Endothelial cell of umbilical vein (primary cell): ENCODE measurements at regions not wholly inside any gene's neighbourhood (a gene's known extent, or its start where the extent isn't known, plus 50 kb on each side); places are given as distances from the start of the nearest gene placed in this dataset.

ENCODE experiments used
- CTCF ChIP-seq, 2 donors: IDR thresholded peaks; 1 replicate in 1 of 2; 2 replicates in 1 of 2; pipeline ENCODE4 v1.5.1; 2011; ENCODE audit warnings: low read length in 2 of 2, mild to moderate bottlenecking in 2 of 2, moderate library complexity in 2 of 2, control low read depth in 1 of 2, inconsistent platforms in 1 of 2, low read depth in 1 of 2; ENCODE audit not compliant: insufficient read depth in 1 of 2; ENCODE audit errors: extremely low read depth in 1 of 2
- EZH2 ChIP-seq: IDR thresholded peaks from 2 replicates; pipeline ENCODE4 v1.6.1; 2012; ENCODE audit warnings: borderline replicate concordance, low read depth, mild to moderate bottlenecking, moderate library complexity, low read length, inconsistent platforms; ENCODE audit not compliant: severe bottlenecking
- FOS ChIP-seq: IDR thresholded peaks from 2 replicates; pipeline ENCODE4 v1.6.1; 2011; ENCODE audit warnings: mild to moderate bottlenecking, low read length, moderate library complexity, borderline replicate concordance; ENCODE audit not compliant: insufficient read depth
- JUN ChIP-seq: IDR thresholded peaks from 2 replicates; pipeline ENCODE4 v1.6.1; 2011; ENCODE audit warnings: borderline replicate concordance, low read depth; ENCODE audit not compliant: insufficient read length, insufficient read depth
- MAX ChIP-seq: IDR thresholded peaks from 2 replicates; pipeline ENCODE4 v1.6.1; 2011; ENCODE audit not compliant: insufficient read depth, insufficient read length
- MYC ChIP-seq: IDR thresholded peaks from one replicate; pipeline ENCODE4 v1.6.1; 2011; ENCODE audit warnings: mild to moderate bottlenecking, low read depth, low read length
- POLR2A ChIP-seq: IDR thresholded peaks from 2 replicates; pipeline ENCODE4 v1.6.1; 2012; ENCODE audit warnings: low read depth, mild to moderate bottlenecking, control low read depth, low read length
- POLR2AphosphoS5 ChIP-seq: IDR thresholded peaks from 2 replicates; pipeline ENCODE4 v1.6.1; 2012; ENCODE audit warnings: low read depth, mild to moderate bottlenecking, control low read depth, low read length, moderate library complexity; ENCODE audit not compliant: insufficient read depth

- TF ChIP-seq CTCF (IDR thresholded peaks at IDR 0.05; ENCODE audit: extremely low read depth in 1 of 2, insufficient read depth in 1 of 2, low read depth in 1 of 2, low read length in 2 of 2), result no peak
- peak; percentile 57 for TF ChIP-seq EZH2
- TF ChIP-seq POLR2AphosphoS5, result no peak
- no peak for TF ChIP-seq MAX
- no peak for TF ChIP-seq MYC
- TF ChIP-seq POLR2A, result no peak
- no peak for TF ChIP-seq FOS
- TF ChIP-seq JUN, result no peak
Observed at GRCh38 chr16:85556456-85557082, 56.6 kb upstream of the GSE1 start.
